ENCODE measurements at regions not wholly inside any gene's neighbourhood (a gene's known extent, or its start where the extent isn't known, plus 50 kb on each side); places are given as distances from the start of the nearest gene placed in this dataset.
"Not testable (repeated sequence)": the region's sequence is repeated elsewhere in the genome, so short reads cannot be mapped to it uniquely, and the experiment has no call there.

- no peak for DNase-seq (ENCODE audit: low spot score)
Measured at GRCh38 chr11:69905611-69906452, 86.6 kb upstream of the FGF3 start.

GRCh38 chr11:69906453-69906907, 87.3 kb upstream of the FGF3 start:
- no peak for DNase-seq (ENCODE audit: low spot score)

GRCh38 chr11:69907611-69908010, 88.4 kb upstream of the FGF3 start:
- no peak for DNase-seq (ENCODE audit: low spot score)

GRCh38 chr11:69908511-69909220, 89.5 kb upstream of the FGF3 start:
- no peak for DNase-seq (ENCODE audit: low spot score)

GRCh38 chr11:69909561-69910518, 90.6 kb upstream of the FGF3 start:
- peak; percentile 59 for DNase-seq (ENCODE audit: low spot score)

GRCh38 chr11:69910519-69911309, 91.5 kb upstream of the FGF3 start:
- DNase-seq (ENCODE audit: low spot score), result no peak

GRCh38 chr11:69911310-69912160, 92.3 kb upstream of the FGF3 start:
- no peak for DNase-seq (ENCODE audit: low spot score)

- DNase-seq (ENCODE audit: low spot score), result no peak
Measured at GRCh38 chr11:69912161-69912910, 93.1 kb upstream of the FGF3 start.

GRCh38 chr11:69912911-69913451, 93.8 kb upstream of the FGF3 start:
- DNase-seq (ENCODE audit: low spot score), result no peak

GRCh38 chr11:69913591-69914285, 94.5 kb upstream of the FGF3 start:
- no peak for DNase-seq (ENCODE audit: low spot score)

- no peak for DNase-seq (ENCODE audit: low spot score)
Measured at GRCh38 chr11:69914286-69915150, 95.3 kb upstream of the FGF3 start.

GRCh38 chr11:69915151-69915500, 95.9 kb upstream of the FGF3 start:
- no peak for DNase-seq (ENCODE audit: low spot score)

- DNase-seq (ENCODE audit: low spot score), result peak; percentile 77
Measured at GRCh38 chr11:69915501-69916250, 96.5 kb upstream of the FGF3 start.

GRCh38 chr11:69916251-69916649, 97.0 kb upstream of the FGF3 start:
- not testable (repeated sequence) for DNase-seq (ENCODE audit: low spot score)

GRCh38 chr11:69916806-69917387, 97.7 kb upstream of the FGF3 start:
- no peak for DNase-seq (ENCODE audit: low spot score)

GRCh38 chr11:69917529-69917928, 98.3 kb upstream of the FGF3 start:
- no peak for DNase-seq (ENCODE audit: low spot score)

All from D341Med (cell line).